ENCODE measurements at regions not wholly inside any gene's neighbourhood (a gene's known extent, or its start where the extent isn't known, plus 50 kb on each side); places are given as distances from the start of the nearest gene placed in this dataset.
A peak's percentile ranks its signal among the peaks of the same experiment; 100 is the strongest.

GRCh38 chr7:41574377-41574776 lies 128.5 kb downstream of the INHBA start:
- H3K27me3 ChIP-seq (ENCODE audit: insufficient read depth), result no peaks in the 10 kb centered on the region
- ChIA-PET POLR2A (no interaction called here), CTCF (interaction anchor here (0.7 to 1.3 kb wide), 3 partner anchors 24 to 244 kb away, joined by 3 to 4 read pairs (median 3); no protein-coding TSS in a partner anchor)
- H3K27ac ChIP-seq (ENCODE audit: low read depth in 2 of 2, low read length in 1 of 2), result peak overlapping the region in 1 of 2 experiments; percentile 70; a peak in 2 of 4 replicates
- peaks cover 0 to 14% of the 10 kb centered on the region in 2 experiments; a peak in 2 of 4 replicates for H3K4me1 ChIP-seq (ENCODE audit: control insufficient read depth in 1 of 2, insufficient read depth in 2 of 2, low read depth in 1 of 2, low read length in 1 of 2)
- H2AFZ ChIP-seq (ENCODE audit: low read depth), result peak overlapping the region; percentile 38; the same call in 1 of the 2 replicates
- H3K9ac ChIP-seq, result peak overlapping the region; percentile 27
- H3K4me2 ChIP-seq, result peak overlapping the region; percentile 29; the same call in 1 of the 2 replicates
- H3K9me2 ChIP-seq, result no peaks in the 10 kb centered on the region
- no peak for DNase-seq
- H3K4me3 ChIP-seq (ENCODE audit: low read depth in 2 of 2, low read length in 1 of 2), result no peak overlapping the region
- no peaks in the 10 kb centered on the region for H3K9me3 ChIP-seq
- peaks cover 13% of the 10 kb centered on the region for H3F3A ChIP-seq (replicated peaks; ENCODE audit: insufficient read depth)
- H3K79me2 ChIP-seq (ENCODE audit: insufficient read depth), result no peaks in the 10 kb centered on the region
- TF ChIP-seq MAX (IDR thresholded peaks at IDR 0.05; ENCODE audit: low read depth) (no peak), SIN3A (IDR thresholded peaks at IDR 0.05; ENCODE audit: borderline replicate concordance, low read depth, low read length) (no peak), RAD21 (IDR thresholded peaks at IDR 0.05; ENCODE audit: low read length) (no peak), IRF3 (IDR thresholded peaks at IDR 0.05; ENCODE audit: low read depth, low read length) (no peak), FOSL2 (IDR thresholded peaks at IDR 0.05; ENCODE audit: borderline replicate concordance, low read depth) (peak; percentile 8; the same call in 1 of the 2 replicates), TEAD4 (IDR thresholded peaks at IDR 0.05; ENCODE audit: borderline replicate concordance, insufficient read depth) (no peak), NFIC (IDR thresholded peaks at IDR 0.05; ENCODE audit: borderline replicate concordance) (0 out of 2 replicates have a peak, but pooled peaks have one; percentile 8)
- no peaks in the 10 kb centered on the region for H3K36me3 ChIP-seq (replicated peaks in 1 of 2; ENCODE audit: control insufficient read depth in 1 of 2, insufficient read depth in 2 of 2, low read length in 1 of 2)
- no peaks in the 10 kb centered on the region for H4K20me1 ChIP-seq (ENCODE audit: insufficient read depth)

DNA sequence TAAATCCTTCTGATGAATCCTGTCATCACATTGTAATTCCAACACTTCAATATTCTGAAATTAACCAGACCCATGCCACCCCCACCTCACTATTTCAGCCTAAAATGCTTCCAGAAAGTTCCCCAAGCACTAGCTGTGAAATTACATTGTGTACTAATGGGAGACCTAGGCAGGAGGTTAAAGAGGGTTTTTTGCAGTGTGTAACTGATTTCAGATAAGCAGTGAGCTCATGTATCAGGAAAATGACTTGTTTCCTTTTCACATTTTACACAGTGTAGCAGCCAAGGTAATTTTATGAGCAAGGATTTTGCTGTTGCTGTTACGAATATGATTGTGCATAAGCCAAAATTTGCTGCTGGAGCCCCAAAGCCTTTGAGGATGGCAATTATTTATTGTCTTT lies 129.0 kb downstream of the INHBA start:
- Histone ChIP-seq H3K79me2 (ENCODE audit: insufficient read depth) (no peaks in the 10 kb centered on the region), H3K36me3 (replicated peaks in 1 of 2; ENCODE audit: control insufficient read depth in 1 of 2, insufficient read depth in 2 of 2, low read length in 1 of 2) (no peaks in the 10 kb centered on the region), H3K4me2 (peak overlapping the region; percentile 29; the same call in 1 of the 2 replicates), H3K4me3 (ENCODE audit: low read depth in 2 of 2, low read length in 1 of 2) (no peak overlapping the region), H3K27ac (ENCODE audit: low read depth in 2 of 2, low read length in 1 of 2) (peak overlapping the region in 1 of 2 experiments; percentile 70; a peak in 2 of 4 replicates), H4K20me1 (ENCODE audit: insufficient read depth) (no peaks in the 10 kb centered on the region), H3K4me1 (ENCODE audit: control insufficient read depth in 1 of 2, insufficient read depth in 2 of 2, low read depth in 1 of 2, low read length in 1 of 2) (peaks cover 0 to 13% of the 10 kb centered on the region in 2 experiments; a peak in 2 of 4 replicates), H3K9me2 (no peaks in the 10 kb centered on the region), H3K9me3 (no peaks in the 10 kb centered on the region), H3F3A (replicated peaks; ENCODE audit: insufficient read depth) (peaks cover 9% of the 10 kb centered on the region), H2AFZ (ENCODE audit: low read depth) (peak overlapping the region; percentile 38; the same call in 1 of the 2 replicates), H3K9ac (peak overlapping the region; percentile 27), H3K27me3 (ENCODE audit: insufficient read depth) (no peaks in the 10 kb centered on the region)
- TF ChIP-seq EZH2phosphoT487 (IDR thresholded peaks at IDR 0.05; ENCODE audit: borderline replicate concordance, low read depth) (no peak), NFIC (IDR thresholded peaks at IDR 0.05; ENCODE audit: borderline replicate concordance) (no peak), SIN3A (IDR thresholded peaks at IDR 0.05; ENCODE audit: borderline replicate concordance, low read depth, low read length) (no peak), ELF1 (IDR thresholded peaks at IDR 0.05) (no peak), REST (IDR thresholded peaks at IDR 0.05; ENCODE audit: low read depth, low read length) (no peak), TAF1 (IDR thresholded peaks at IDR 0.05; ENCODE audit: borderline replicate concordance, low read depth, low read length) (no peak), FOXM1 (IDR thresholded peaks at IDR 0.05; ENCODE audit: low read depth) (no peak), TEAD4 (IDR thresholded peaks at IDR 0.05; ENCODE audit: borderline replicate concordance, insufficient read depth) (no peak), FOSL2 (IDR thresholded peaks at IDR 0.05; ENCODE audit: borderline replicate concordance, low read depth) (no peak), TCF12 (IDR thresholded peaks at IDR 0.05) (no peak), NRF1 (IDR thresholded peaks at IDR 0.05; ENCODE audit: low read depth, low read length) (no peak), POLR2AphosphoS5 (IDR thresholded peaks at IDR 0.05; ENCODE audit: low read depth, low read length) (no peak), GABPA (IDR thresholded peaks at IDR 0.05; ENCODE audit: low read depth) (no peak), USF2 (IDR thresholded peaks at IDR 0.05; ENCODE audit: borderline replicate concordance, low read depth, low read length) (no peak)
- WGBS (ENCODE audit: low lambda C conversion rate), result 76% methylated on average over 1 of the region's 1 CpG
- CTCF ChIA-PET, result interaction anchor here (0.7 kb wide), 1 partner anchor 244 kb away, joined by 3 read pairs; no protein-coding TSS in a partner anchor
- POLR2A ChIA-PET, result interaction anchor here (0.6 kb wide), 1 partner anchor 125 kb away, joined by 3 read pairs; no protein-coding TSS in a partner anchor
- DNase-seq, result no peak

Measured in SK-N-SH (cell line).